Stimulated activated CD4-positive, alpha-beta T cell treated with anti-CD3 and anti-CD28 coated beads, Interleukin-1b, Interleukin-23, amount 100 ng/mL, for 24 hours (primary cell): ENCODE measurements at regions not wholly inside any gene's neighbourhood (a gene's known extent, or its start where the extent isn't known, plus 50 kb on each side); places are given as distances from the start of the nearest gene placed in this dataset.
"Not testable (repeated sequence)": the region's sequence is repeated elsewhere in the genome, so short reads cannot be mapped to it uniquely, and the experiment has no call there.

Source experiments
- DNase-seq, 4 experiments: peaks; one replicate each; pipeline ENCODE4 v3.0.0-alpha.2; 2020; ENCODE audit warnings: low read depth in 4 of 4, low spot score in 1 of 4

- no peak for DNase-seq
Measured at GRCh38 chr7:67463983-67464382, 467.4 kb downstream of the TYW1 start.

GRCh38 chr7:67466109-67466508, 469.5 kb downstream of the TYW1 start:
- no peak for DNase-seq

GRCh38 chr7:67470256-67470751, 473.7 kb downstream of the TYW1 start:
- no peak for DNase-seq

GRCh38 chr7:67475293-67475692, 478.7 kb downstream of the TYW1 start:
- DNase-seq = no peak

- DNase-seq = no peak
Measured at GRCh38 chr7:67478066-67478465, 481.4 kb downstream of the TYW1 start.

GRCh38 chr7:67484244-67484751, 487.7 kb downstream of the TYW1 start:
- DNase-seq = peak in 1 of 4 experiments; percentile 2

GRCh38 chr7:67486401-67486800, 489.8 kb downstream of the TYW1 start:
- DNase-seq = no peak

GRCh38 chr7:67487316-67487715, 490.7 kb downstream of the TYW1 start:
- no peak for DNase-seq

GRCh38 chr7:67489881-67490280, 493.2 kb downstream of the TYW1 start:
- DNase-seq = no peak

GRCh38 chr7:67493366-67493765, 496.7 kb downstream of the TYW1 start:
- DNase-seq = no peak

- no peak for DNase-seq
Measured at GRCh38 chr7:67496589-67496988, 500.0 kb downstream of the TYW1 start.

- DNase-seq = not testable (repeated sequence)
Measured at GRCh38 chr7:67497914-67498313, 501.3 kb downstream of the TYW1 start.

- no peak for DNase-seq
Measured at GRCh38 chr7:67502929-67503328, 506.3 kb downstream of the TYW1 start.

GRCh38 chr7:67505449-67505848, 508.8 kb downstream of the TYW1 start:
- DNase-seq = no peak

- no peak for DNase-seq
Measured at GRCh38 chr7:67512481-67512880, 515.8 kb downstream of the TYW1 start.

- no peak for DNase-seq
Measured at GRCh38 chr7:67518580-67518979, 521.9 kb downstream of the TYW1 start.

GRCh38 chr7:67519171-67519570, 522.5 kb downstream of the TYW1 start:
- DNase-seq = no peak

GRCh38 chr7:67522504-67522903, 525.9 kb downstream of the TYW1 start:
- DNase-seq = no peak

- DNase-seq = no peak
Measured at GRCh38 chr7:67523713-67524112, 527.1 kb downstream of the TYW1 start.

GRCh38 chr7:67525588-67525987, 529.0 kb downstream of the TYW1 start:
- DNase-seq = no peak

GRCh38 chr7:67535241-67535989, 538.8 kb downstream of the TYW1 start:
- no peak for DNase-seq

- no peak for DNase-seq
Measured at GRCh38 chr7:67542916-67543315, 546.3 kb downstream of the TYW1 start.
